Astrocyte of the spinal cord (primary cell): ENCODE measurements at regions not wholly inside any gene's neighbourhood (a gene's known extent, or its start where the extent isn't known, plus 50 kb on each side); places are given as distances from the start of the nearest gene placed in this dataset.

ENCODE experiments used
- DNase-seq: peaks from one replicate; pipeline ENCODE4 v3.0.0; 2011; ENCODE audit warnings: low read depth, low spot score
- H3K4me3 ChIP-seq: 2 replicates; pipeline ENCODE4 v1.5.1; 2011; ENCODE audit warnings: low read depth, mild to moderate bottlenecking, low read length, moderate library complexity
- CTCF ChIP-seq: IDR thresholded peaks from 2 replicates; pipeline ENCODE4 v1.5.1; 2012; ENCODE audit warnings: low read depth, mild to moderate bottlenecking, low read length, inconsistent platforms
- in situ Hi-C: cut with HindIII; loops from 2 replicates; pipeline ENCODE4 v1.10.0; 2017; ENCODE audit warnings: low sequenced_read_pairs

GRCh38 chr4:129326571-129327460, 230.9 kb downstream of the C4orf33 start:
- DNase-seq: no peak
- in situ Hi-C loops: no loop called here
- no peak for TF ChIP-seq CTCF
- no peak overlapping the region for H3K4me3 ChIP-seq

DNA sequence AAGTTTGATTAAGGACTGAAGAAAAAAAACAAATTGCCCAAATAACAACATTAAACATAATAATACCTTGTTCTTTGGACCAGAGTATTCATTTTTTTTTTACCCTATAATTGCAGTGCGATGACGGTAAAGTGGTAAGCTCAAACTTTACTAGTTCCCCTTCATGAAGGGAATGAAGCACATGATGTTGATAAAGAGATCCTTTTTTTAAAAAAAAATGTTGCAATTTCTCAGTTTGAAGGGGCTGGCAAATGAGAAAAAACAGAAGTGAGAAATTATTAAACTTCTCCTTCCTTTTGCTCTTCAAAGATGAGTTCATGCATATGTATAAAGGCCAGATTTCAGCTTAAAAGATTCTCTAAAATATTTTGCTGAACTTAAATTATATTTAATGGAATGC, 231.7 kb downstream of the C4orf33 start:
- DNase-seq: no peak
- H3K4me3 ChIP-seq: no peak overlapping the region
- no peak for TF ChIP-seq CTCF
- in situ Hi-C loops: no loop called here

- no peak for TF ChIP-seq CTCF
- no peak overlapping the region for H3K4me3 ChIP-seq
- DNase-seq: no peak
- in situ Hi-C loops: no loop called here
These were observed 232.2 kb downstream of the C4orf33 start for GRCh38 chr4:129328162-129328561.

GRCh38 chr4:129334136-129334535, 238.2 kb downstream of the C4orf33 start:
- TF ChIP-seq CTCF: no peak
- in situ Hi-C loops: no loop called here
- H3K4me3 ChIP-seq: no peak overlapping the region
- DNase-seq: no peak

- no peak overlapping the region for H3K4me3 ChIP-seq
- no peak for DNase-seq
- in situ Hi-C loops: no loop called here
- TF ChIP-seq CTCF: no peak
These were observed 239.3 kb downstream of the C4orf33 start for GRCh38 chr4:129335276-129335675.

DNA sequence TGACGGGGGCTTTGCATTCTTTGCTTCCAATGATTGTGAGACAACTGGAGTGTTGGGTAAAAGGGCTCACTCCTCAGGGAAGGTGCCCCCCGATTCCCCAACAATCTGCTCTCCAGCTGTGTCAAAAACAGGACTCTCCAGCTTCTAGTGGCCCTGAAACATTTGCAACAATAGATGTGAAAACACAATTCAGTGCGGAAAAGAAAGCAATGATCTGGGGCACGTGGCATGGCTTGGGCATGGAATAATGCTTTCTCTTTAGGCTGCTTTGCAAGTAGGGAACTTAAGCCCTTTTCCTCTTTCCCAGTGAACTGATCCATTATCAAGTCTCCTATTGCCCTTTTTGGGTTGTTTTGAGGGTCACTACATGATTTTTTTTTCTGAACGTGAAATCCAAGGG, 239.9 kb downstream of the C4orf33 start:
- TF ChIP-seq CTCF: no peak
- no peak overlapping the region for H3K4me3 ChIP-seq
- in situ Hi-C loops: no loop called here
- DNase-seq: no peak
